ENCODE measurements at regions not wholly inside any gene's neighbourhood (a gene's known extent, or its start where the extent isn't known, plus 50 kb on each side); places are given as distances from the start of the nearest gene placed in this dataset.
"Not testable (repeated sequence)": the region's sequence is repeated elsewhere in the genome, so short reads cannot be mapped to it uniquely, and the experiment has no call there.

DNA sequence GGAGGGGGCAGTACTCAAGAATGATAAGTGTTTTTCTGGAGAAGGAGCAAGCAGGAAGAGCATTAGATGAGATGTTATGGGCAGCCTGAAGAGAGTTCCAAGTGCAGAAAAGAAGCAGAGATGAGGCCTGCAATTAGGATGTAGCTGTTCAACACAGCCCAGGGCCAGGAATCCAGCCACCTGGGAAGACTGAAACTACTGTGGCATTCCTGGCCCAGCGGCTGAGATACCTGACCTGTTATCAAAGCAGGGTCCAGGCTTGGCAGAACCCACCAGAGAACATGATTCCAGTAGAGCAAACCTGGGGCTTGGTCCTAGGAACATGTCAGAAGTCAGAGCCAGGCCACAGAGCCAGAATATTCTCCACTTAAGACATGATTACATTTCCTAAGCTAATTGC lies 73.3 kb upstream of the LRCH1 start:
- H3K27ac Mint-ChIP-seq = no peak overlapping the region
- H3K27me3 Mint-ChIP-seq = peaks cover 0 to 3% (median 0%) of the 10 kb centered on the region in 5 donors
- DNase-seq (no peak), ATAC-seq (no peak)
- peaks cover 0 to 10% (median 2%) of the 10 kb centered on the region in 3 donors for H3K36me3 Mint-ChIP-seq
- POLR2A ChIA-PET = no interaction called here
- no peaks in the 10 kb centered on the region for H3K4me1 Mint-ChIP-seq
- no peak overlapping the region for H3K4me3 Mint-ChIP-seq
- H3K9me3 Mint-ChIP-seq = peaks cover 0 to 26% (median 16%) of the 10 kb centered on the region in 9 donors

DNA sequence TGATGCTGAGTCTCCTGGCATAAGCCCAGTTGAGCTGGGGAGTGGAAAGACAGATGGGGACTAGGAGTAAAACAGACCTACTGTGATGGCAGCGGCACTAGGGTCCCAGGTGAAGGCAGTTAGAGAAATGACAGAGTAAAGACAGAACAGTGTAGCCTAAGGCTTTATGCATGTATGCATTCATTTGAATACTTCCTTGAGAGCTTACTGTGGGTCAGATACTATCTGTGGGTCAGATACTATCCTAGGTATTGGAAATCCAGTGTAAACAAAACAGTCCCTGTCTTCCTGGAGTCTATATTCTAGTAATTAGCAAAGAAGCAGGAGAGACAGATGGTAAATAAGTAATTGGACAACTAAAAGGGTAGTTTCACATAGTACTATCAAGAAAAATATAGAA lies 73.7 kb upstream of the LRCH1 start:
- no peak overlapping the region for H3K4me3 Mint-ChIP-seq
- no peaks in the 10 kb centered on the region for H3K4me1 Mint-ChIP-seq
- peaks cover 0 to 6% (median 0%) of the 10 kb centered on the region in 3 donors for H3K36me3 Mint-ChIP-seq
- H3K27ac Mint-ChIP-seq = no peak overlapping the region
- peaks cover 0 to 21% (median 12%) of the 10 kb centered on the region in 9 donors for H3K9me3 Mint-ChIP-seq
- ATAC-seq (no peak), DNase-seq (no peak)
- peaks cover 0 to 3% (median 0%) of the 10 kb centered on the region in 5 donors for H3K27me3 Mint-ChIP-seq
- POLR2A ChIA-PET = no interaction called here

DNA sequence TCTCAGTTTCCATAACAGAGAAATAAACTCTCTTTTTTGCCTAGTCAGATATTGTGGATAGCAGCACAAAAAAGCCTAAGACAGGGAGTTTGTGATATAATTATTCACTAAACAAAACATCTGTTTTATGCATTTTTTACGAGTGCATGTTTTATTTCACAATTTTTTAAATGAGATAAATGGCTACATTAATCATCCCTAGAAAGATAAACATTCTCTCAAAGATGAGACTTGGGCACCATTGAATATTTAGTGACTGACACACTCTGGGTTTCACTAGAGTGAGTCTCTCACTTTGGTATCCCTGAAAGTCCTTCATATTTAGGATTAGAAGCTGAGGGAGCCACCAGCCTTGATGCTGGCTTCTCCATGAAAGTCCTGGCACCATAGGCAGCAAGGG lies 74.3 kb upstream of the LRCH1 start:
- no peak for ATAC-seq
- Mint-ChIP-seq H3K4me1 (no peaks in the 10 kb centered on the region), H3K9me3 (peaks cover 0 to 19% (median 8%) of the 10 kb centered on the region in 9 donors), H3K27ac (no peak overlapping the region), H3K36me3 (peaks cover 0 to 5% (median 0%) of the 10 kb centered on the region in 3 donors), H3K27me3 (peaks cover 0 to 3% (median 0%) of the 10 kb centered on the region in 5 donors), H3K4me3 (no peak overlapping the region)
- POLR2A ChIA-PET = no interaction called here
- DNase-seq = no peak

DNA sequence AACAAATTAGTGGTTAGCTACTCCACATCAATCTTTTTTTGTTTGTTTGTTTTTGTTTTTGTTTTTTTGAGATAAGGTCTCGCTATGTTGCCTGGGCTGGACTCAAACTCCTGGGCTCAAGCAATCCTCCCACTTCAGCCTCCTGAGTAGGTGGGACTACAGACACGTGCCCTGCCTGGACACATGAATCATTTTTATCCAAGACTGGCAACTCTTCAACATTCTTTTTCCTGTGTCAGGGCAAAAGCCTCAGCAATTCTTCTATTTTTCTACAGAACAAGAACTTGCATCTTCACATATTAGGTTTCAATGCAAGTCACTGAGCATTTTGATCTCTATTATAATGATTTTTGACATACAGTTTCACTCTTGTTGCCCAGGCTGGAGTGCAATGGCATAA lies 76.8 kb upstream of the LRCH1 start:
- Mint-ChIP-seq H3K36me3 (no peaks in the 10 kb centered on the region), H3K27me3 (no peaks in the 10 kb centered on the region), H3K9me3 (peaks cover 0 to 2% (median 0%) of the 10 kb centered on the region in 9 donors), H3K27ac (peak overlapping the region in 1 of 10 donors; percentile 50), H3K4me3 (no peak overlapping the region), H3K4me1 (no peaks in the 10 kb centered on the region)
- DNase-seq (no peak), ATAC-seq (no peak)
- POLR2A ChIA-PET = no interaction called here

DNA sequence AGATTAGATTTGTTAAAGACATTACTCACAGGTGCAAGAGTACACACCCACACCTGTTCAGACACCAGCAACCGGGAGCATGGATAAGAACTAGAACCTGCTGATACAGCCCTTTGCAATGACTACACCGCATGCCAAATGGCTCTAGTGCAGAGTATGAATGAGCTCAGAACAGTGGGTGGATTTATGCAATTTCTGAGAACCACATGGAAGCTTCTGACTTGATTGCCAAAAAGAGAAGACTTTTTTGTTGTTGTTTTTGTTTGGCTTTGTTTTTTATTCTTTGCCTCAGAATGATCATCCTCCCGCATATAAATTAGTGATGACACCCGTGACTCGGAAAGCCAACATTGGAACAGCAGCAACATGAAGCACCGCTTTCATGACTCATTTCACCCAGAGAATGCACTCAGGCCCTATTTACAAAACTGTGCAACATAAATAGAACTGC lies 77.4 kb upstream of the LRCH1 start:
- POLR2A ChIA-PET = no interaction called here
- H3K27ac Mint-ChIP-seq = no peak overlapping the region
- H3K36me3 Mint-ChIP-seq = no peaks in the 10 kb centered on the region
- H3K4me1 Mint-ChIP-seq = no peaks in the 10 kb centered on the region
- no peaks in the 10 kb centered on the region for H3K9me3 Mint-ChIP-seq
- H3K27me3 Mint-ChIP-seq = no peaks in the 10 kb centered on the region
- H3K4me3 Mint-ChIP-seq = no peak overlapping the region
- ATAC-seq (no peak), DNase-seq (no peak)

DNA sequence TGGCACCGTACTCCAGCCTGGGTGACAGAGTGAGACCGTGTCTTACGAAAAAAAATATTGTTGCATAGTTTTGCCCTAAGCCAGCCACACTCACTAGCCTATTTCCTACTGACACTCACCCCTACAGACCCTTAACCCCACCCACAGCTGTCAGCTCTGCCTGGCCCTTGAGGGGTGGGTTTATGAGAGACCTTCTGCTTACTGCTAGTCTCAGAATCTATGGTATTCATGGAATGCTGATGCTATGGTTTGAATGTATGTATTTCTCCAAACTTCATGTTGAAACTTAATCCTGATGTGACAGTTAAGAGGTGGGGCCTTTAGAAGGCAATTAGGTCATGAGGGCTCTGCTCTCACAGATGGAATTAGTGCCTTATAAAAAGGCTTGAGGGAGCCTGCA lies 79.2 kb upstream of the LRCH1 start:
- no peaks in the 10 kb centered on the region for H3K9me3 Mint-ChIP-seq
- DNase-seq (no peak), ATAC-seq (no peak)
- no peaks in the 10 kb centered on the region for H3K36me3 Mint-ChIP-seq
- no peaks in the 10 kb centered on the region for H3K27me3 Mint-ChIP-seq
- no peaks in the 10 kb centered on the region for H3K4me1 Mint-ChIP-seq
- H3K27ac Mint-ChIP-seq = no peak overlapping the region
- POLR2A ChIA-PET = no interaction called here
- H3K4me3 Mint-ChIP-seq = no peak overlapping the region

DNA sequence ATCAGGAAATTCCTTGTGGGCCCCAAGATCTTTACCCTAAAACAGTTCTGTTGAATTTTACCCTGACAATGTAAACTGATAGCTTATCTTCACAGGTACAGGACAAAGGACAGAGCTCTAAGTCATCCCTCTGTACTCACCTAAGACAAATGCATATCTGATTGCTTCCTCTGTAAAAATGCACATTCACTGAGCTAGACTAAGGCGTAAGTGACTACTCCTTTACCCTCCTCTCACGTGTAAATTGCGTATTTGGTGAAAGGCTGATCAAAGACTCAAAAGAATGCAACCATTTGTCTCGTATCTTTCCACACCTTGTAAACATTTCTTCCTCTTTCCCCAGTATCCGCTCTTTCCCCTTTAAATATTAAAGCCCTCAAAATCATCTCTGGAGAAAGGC lies 80.6 kb upstream of the LRCH1 start:
- DNase-seq = no peak
- Mint-ChIP-seq H3K4me1 (no peaks in the 10 kb centered on the region), H3K9me3 (no peaks in the 10 kb centered on the region), H3K27ac (no peak overlapping the region), H3K27me3 (no peaks in the 10 kb centered on the region), H3K4me3 (no peak overlapping the region), H3K36me3 (no peaks in the 10 kb centered on the region)
- POLR2A ChIA-PET = no interaction called here
- ATAC-seq = no peak

DNA sequence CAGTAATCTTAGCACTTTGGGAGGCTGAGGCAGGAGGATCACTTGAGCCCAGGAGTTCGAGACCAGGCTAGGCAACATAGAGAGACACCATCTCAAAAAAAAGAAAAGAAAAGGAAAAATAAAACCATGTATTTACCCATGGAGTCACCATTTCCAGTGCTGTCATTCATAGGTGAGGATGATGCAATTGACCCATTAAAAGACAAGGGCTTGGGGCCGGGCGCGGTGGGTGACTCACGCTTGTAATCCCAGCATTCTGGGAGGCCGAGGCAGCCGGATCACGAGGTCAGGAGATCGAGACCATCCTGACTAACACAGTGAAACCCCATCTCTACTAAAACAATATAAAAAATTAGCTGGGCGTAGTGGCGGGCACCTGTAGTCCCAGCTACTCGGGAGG lies 82.6 kb upstream of the RUBCNL start:
- POLR2A ChIA-PET, H3K4me1 Mint-ChIP-seq, H3K9me3 Mint-ChIP-seq, H3K27me3 Mint-ChIP-seq, H3K36me3 Mint-ChIP-seq, DNase-seq, H3K4me3 Mint-ChIP-seq, ATAC-seq, H3K27ac Mint-ChIP-seq: not testable (repeated sequence)

DNA sequence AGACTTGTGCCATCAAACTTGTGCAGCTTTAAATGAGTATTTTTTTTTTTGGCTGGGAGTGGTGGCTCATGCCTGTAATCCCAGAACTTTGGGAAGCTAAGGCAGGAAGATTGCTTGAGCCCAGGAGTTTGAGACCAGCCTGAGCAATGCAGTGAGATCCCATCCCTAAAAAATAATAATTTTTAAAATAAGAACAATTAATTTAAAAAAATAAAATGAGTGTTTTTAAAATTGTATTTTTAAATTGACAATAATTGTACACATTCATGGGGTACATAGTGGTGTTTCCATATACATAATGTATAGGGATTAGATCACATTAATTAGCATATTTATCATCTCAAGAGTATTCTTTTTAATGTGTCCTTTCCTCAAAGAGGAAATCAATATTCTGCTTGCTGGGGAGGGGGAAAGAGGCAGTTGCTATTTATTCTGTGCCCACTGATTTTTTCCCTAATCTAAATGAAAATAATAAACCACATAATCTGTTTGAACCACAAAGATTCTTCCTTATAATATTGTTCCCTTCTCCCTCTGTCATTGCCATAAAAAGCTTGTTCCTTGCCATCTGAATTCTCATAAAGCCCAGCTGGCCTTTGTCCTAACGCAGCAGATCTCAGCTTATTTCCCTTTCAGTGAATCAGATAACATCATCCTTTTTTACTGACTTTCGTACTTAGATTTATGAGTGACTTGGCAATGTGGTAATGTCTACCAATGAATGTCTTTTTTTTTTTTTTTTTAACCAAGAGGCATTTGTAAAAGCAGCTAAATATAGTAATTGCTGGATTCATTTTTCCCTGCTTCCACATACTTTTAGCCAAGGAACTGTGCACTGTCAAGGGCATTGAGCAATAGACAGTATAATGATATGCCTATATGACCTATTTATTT lies 81.8 kb upstream of the RUBCNL start:
- no peaks in the 10 kb centered on the region for H3K9me3 Mint-ChIP-seq
- H3K4me3 Mint-ChIP-seq = no peak overlapping the region
- DNase-seq = no peak
- no peaks in the 10 kb centered on the region for H3K4me1 Mint-ChIP-seq
- no peak overlapping the region for H3K27ac Mint-ChIP-seq
- POLR2A ChIA-PET = no interaction called here
- H3K36me3 Mint-ChIP-seq = no peaks in the 10 kb centered on the region
- ATAC-seq = no peak
- no peaks in the 10 kb centered on the region for H3K27me3 Mint-ChIP-seq

DNA sequence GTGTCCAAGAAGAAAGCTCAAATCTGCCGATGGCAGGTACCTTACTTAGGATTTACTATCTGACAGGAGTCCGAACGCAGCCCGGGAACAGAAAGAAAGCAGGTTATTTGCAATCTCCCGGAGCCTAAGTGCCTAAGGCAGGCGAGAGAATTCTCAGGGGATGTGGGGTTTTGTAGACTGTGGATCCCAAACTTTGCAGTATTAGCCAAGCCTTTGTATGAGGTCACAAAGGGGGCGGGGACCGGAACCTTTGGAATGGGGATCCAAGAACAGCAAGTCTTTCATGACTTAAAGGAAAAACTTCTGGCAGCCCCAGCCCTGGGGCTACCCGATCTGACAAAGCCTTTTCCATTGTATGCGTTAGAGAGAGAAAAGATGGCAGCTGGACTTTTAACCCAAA lies 80.6 kb upstream of the RUBCNL start:
- POLR2A ChIA-PET, ATAC-seq, H3K4me1 Mint-ChIP-seq, DNase-seq, H3K36me3 Mint-ChIP-seq, H3K9me3 Mint-ChIP-seq, H3K27me3 Mint-ChIP-seq, H3K27ac Mint-ChIP-seq, H3K4me3 Mint-ChIP-seq: not testable (repeated sequence)

DNA sequence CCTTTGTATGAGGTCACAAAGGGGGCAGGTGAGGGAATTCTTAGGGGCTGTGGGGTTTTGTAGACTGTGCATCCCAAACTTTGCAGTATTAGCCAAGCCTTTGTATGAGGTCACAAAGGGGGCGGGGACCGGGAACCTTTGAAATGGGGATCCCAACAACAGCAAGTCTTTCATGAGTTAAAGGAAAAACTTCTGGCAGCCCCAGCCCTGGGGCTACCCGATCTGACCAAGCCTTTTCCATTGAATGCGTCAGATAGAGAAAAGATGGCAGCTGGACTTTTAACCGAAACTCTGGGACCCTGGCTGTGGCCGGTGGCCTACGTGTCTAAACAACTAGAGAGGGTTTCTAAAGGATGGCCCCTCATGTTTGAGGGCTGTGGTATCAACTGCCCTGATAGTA lies 79.0 kb upstream of the RUBCNL start:
- H3K4me3 Mint-ChIP-seq, H3K4me1 Mint-ChIP-seq, DNase-seq, ATAC-seq, H3K27ac Mint-ChIP-seq, H3K9me3 Mint-ChIP-seq, H3K27me3 Mint-ChIP-seq, POLR2A ChIA-PET, H3K36me3 Mint-ChIP-seq: not testable (repeated sequence)

DNA sequence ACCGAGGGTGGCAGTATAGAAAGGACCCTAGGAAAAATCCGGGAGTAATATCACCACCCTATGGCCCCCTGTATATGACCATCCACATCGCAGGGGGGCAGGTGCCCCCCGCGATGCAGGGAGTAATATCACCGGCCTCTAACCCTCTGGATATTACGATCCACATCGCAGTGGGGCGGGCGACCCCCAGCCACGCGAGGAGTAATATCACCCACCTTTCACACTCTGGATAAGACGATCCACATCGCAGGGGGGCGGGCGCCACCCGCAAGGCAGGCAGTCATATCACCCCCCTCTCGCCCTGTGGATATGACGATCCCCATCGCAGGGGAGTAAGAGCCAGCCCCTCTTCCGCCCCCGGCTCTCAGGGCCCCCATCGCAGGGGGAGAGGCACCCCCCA lies 76.7 kb upstream of the RUBCNL start:
- peaks cover 0 to 6% (median 0%) of the 10 kb centered on the region in 9 donors for H3K9me3 Mint-ChIP-seq
- DNase-seq = no peak
- no peaks in the 10 kb centered on the region for H3K4me1 Mint-ChIP-seq
- H3K27ac Mint-ChIP-seq = no peak overlapping the region
- no peak for ATAC-seq
- POLR2A ChIA-PET = no interaction called here
- H3K4me3 Mint-ChIP-seq = no peak overlapping the region
- peaks cover 0 to 4% (median 0%) of the 10 kb centered on the region in 3 donors for H3K36me3 Mint-ChIP-seq
- H3K27me3 Mint-ChIP-seq = peaks cover 0 to 5% (median 0%) of the 10 kb centered on the region in 5 donors

DNA sequence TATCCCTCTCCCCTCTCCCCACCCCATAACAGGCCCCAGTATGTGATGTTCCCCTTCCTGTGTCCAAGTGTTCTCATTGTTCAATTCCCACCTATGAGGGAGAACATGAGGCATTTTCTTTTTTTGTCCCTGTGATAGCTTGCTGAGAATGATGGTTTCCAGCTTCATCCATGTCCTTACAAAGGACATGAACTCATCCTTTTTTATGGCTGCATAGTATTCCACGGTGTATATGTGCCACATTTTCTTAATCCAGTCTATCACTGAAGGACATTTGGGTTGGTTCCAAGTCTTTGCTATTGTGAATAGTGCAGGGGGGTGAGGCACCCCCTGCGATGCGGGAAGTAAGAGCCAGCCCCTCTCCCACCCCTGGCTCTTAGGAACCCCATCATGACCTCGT lies 73.2 kb upstream of the RUBCNL start:
- not testable (repeated sequence) for H3K36me3 Mint-ChIP-seq, H3K4me3 Mint-ChIP-seq, H3K27me3 Mint-ChIP-seq

DNA sequence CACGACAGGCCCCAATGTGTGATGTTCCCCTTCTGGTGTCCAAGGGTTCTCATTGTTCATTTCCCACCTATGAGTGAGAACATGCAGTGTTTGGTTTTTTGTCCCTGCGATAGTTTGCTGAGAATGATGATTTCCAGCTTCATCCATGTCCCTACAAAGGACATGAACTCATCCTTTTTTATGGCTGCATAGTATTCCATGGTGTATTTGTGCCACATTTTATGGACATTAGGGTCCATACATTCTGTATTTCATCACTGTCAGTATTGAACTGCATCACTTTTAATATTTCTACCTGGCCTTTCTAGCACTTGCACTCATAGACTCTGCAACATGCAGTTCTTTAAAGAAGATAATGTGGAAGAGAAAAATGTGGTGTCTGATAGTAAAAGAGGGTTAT lies 70.2 kb upstream of the RUBCNL start:
- H3K27me3 Mint-ChIP-seq, H3K36me3 Mint-ChIP-seq, POLR2A ChIA-PET, ATAC-seq, DNase-seq, H3K4me1 Mint-ChIP-seq, H3K4me3 Mint-ChIP-seq, H3K27ac Mint-ChIP-seq, H3K9me3 Mint-ChIP-seq: not testable (repeated sequence)

More for the DNA sequence above, 73.2 kb upstream of the RUBCNL start:
- H3K27ac Mint-ChIP-seq, H3K9me3 Mint-ChIP-seq, H3K4me1 Mint-ChIP-seq, DNase-seq, POLR2A ChIA-PET, ATAC-seq: not testable (repeated sequence)

Data from naive thymus-derived CD8-positive, alpha-beta T cell (primary cell).